ENCODE measurements at regions not wholly inside any gene's neighbourhood (a gene's known extent, or its start where the extent isn't known, plus 50 kb on each side); places are given as distances from the start of the nearest gene placed in this dataset.
A peak's percentile ranks its signal among the peaks of the same experiment; 100 is the strongest.
"Not testable (repeated sequence)": the region's sequence is repeated elsewhere in the genome, so short reads cannot be mapped to it uniquely, and the experiment has no call there.

GRCh38 chr11:71638801-71639519 is 56.3 kb upstream of the KRTAP5-11 start:
- CTCF ChIA-PET, result interaction anchor here (0.7 kb wide), 1 partner anchor 17 kb away, joined by 3 read pairs; no protein-coding TSS in a partner anchor
- H3K4me1 Mint-ChIP-seq, H3K9me3 Mint-ChIP-seq: not testable (repeated sequence)

DNA sequence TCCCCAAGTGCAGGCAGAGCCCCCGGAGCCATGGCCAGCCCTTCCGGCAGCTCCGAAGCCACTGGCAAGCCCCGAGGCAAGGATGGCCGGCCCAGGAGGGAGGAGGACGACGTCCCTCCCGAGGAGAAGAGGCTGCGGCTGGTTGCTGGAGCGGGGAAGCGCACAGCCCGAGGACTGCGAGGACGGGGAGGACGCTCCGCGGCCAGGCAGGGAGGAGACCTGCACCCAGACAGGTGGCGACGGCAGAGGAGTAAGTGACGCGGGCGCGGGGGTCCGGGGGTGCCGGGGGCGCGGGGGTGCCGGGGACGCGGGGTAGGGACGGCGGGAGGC is 56.8 kb upstream of the KRTAP5-11 start:
- H3K27ac ChIP-seq (ENCODE audit: low read depth, low read length); H3K9me3 Mint-ChIP-seq; H3K4me3 ChIP-seq (ENCODE audit: low read length); H3K27me3 ChIP-seq (ENCODE audit: insufficient read depth, low read length, poor library complexity, severe bottlenecking); POLR2A ChIA-PET; DNase-seq; H3K4me1 ChIP-seq (ENCODE audit: insufficient read depth, low read length); H3K9me3 ChIP-seq (ENCODE audit: low read length); H3K36me3 ChIP-seq (ENCODE audit: insufficient read depth, low read length); H3K36me3 Mint-ChIP-seq; H3K4me1 Mint-ChIP-seq; H3K27ac Mint-ChIP-seq: not testable (repeated sequence)
- Mint-ChIP-seq H3K27me3 (peaks cover 15 to 38% of the 10 kb centered on the region in 2 donors), H3K4me3 (peak overlapping the region in 2 of 7 donors; percentile 51 to 65)
- CTCF ChIA-PET, result interaction anchor here (0.7 kb wide), 1 partner anchor 16 kb away, joined by 3 read pairs; no protein-coding TSS in a partner anchor

More at GRCh38 chr11:71638801-71639519, 56.3 kb upstream of the KRTAP5-11 start:
- peak; percentile 45 to 60 (median 48) for DNase-seq
- POLR2A ChIA-PET; H3K4me3 ChIP-seq (ENCODE audit: low read length); H3K27me3 ChIP-seq (ENCODE audit: insufficient read depth, low read length, poor library complexity, severe bottlenecking); H3K36me3 ChIP-seq (ENCODE audit: insufficient read depth, low read length); H3K9me3 ChIP-seq (ENCODE audit: low read length); H3K4me1 ChIP-seq (ENCODE audit: insufficient read depth, low read length); H3K36me3 Mint-ChIP-seq; H3K27ac ChIP-seq (ENCODE audit: low read depth, low read length): not testable (repeated sequence)
- Mint-ChIP-seq H3K27me3 (peaks cover 15 to 38% of the 10 kb centered on the region in 2 donors), H3K27ac (peak overlapping the region in 2 of 8 donors; percentile 49 to 78), H3K4me3 (peak overlapping the region in 6 of 7 donors; percentile 57 to 67 (median 62))

DNA sequence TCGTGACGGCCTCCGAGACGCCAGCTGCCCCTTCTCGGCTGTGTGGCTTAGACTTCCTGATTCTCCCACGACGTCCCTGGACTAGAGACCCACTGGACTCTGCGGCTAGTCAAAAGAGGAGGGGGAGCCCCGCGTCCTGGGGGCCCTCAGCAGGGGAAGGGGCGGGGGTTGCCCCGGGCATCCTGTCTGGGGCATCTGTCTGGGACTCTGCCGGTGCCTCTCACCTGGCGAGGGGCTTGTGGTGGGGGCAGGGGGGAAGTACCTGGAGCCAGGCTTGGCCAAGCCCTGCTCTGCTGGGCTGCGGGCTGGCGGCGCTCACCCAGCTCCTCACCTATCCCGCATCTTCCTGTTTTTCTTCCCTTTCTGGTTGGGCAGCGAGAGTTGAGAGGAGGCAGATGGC is 57.2 kb upstream of the KRTAP5-11 start:
- H3K4me1 Mint-ChIP-seq; POLR2A ChIA-PET; H3K27me3 ChIP-seq (ENCODE audit: insufficient read depth, low read length, poor library complexity, severe bottlenecking); H3K27ac Mint-ChIP-seq; H3K36me3 ChIP-seq (ENCODE audit: insufficient read depth, low read length); H3K27ac ChIP-seq (ENCODE audit: low read depth, low read length); H3K4me1 ChIP-seq (ENCODE audit: insufficient read depth, low read length); H3K9me3 Mint-ChIP-seq; H3K4me3 ChIP-seq (ENCODE audit: low read length); H3K9me3 ChIP-seq (ENCODE audit: low read length); H3K36me3 Mint-ChIP-seq; DNase-seq: not testable (repeated sequence)
- Mint-ChIP-seq H3K4me3 (peak overlapping the region in 5 of 7 donors; percentile 28 to 79 (median 55)), H3K27me3 (peaks cover 15 to 38% of the 10 kb centered on the region in 2 donors)
- CTCF ChIA-PET, result interaction anchor here (0.7 kb wide), 1 partner anchor 16 kb away, joined by 3 read pairs; no protein-coding TSS in a partner anchor

- H3K27ac Mint-ChIP-seq; H3K9me3 Mint-ChIP-seq; H3K27ac ChIP-seq (ENCODE audit: low read depth, low read length); H3K27me3 ChIP-seq (ENCODE audit: insufficient read depth, low read length, poor library complexity, severe bottlenecking); H3K9me3 ChIP-seq (ENCODE audit: low read length); H3K4me1 ChIP-seq (ENCODE audit: insufficient read depth, low read length); CTCF ChIA-PET; H3K4me1 Mint-ChIP-seq; H3K27me3 Mint-ChIP-seq; POLR2A ChIA-PET; DNase-seq; H3K4me3 ChIP-seq (ENCODE audit: low read length); H3K4me3 Mint-ChIP-seq; H3K36me3 ChIP-seq (ENCODE audit: insufficient read depth, low read length); H3K36me3 Mint-ChIP-seq: not testable (repeated sequence)
Measured at GRCh38 chr11:71647078-71647477, 64.4 kb upstream of the KRTAP5-11 start.

DNA sequence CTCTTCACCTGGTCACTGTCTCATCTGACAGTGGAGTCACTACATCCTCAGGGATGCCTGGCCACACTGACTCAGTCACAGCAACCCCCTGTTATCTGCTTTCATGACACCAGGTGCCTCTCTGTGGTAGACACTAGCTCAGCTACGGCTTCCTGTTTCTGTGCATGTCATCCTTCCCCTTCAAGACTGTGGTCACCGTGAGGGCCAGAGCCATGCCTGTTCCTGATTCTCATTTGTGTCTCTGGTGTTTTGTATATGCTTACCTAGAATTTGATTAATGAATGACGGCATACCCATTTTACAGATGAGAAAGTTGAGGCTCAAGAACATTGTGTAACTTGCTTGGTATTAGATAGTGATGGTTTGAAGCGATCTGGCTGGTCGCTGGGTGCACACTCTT is 70.3 kb upstream of the KRTAP5-11 start:
- H3K36me3 ChIP-seq (ENCODE audit: insufficient read depth, low read length); POLR2A ChIA-PET; CTCF ChIA-PET; H3K9me3 ChIP-seq (ENCODE audit: low read length); H3K36me3 Mint-ChIP-seq; H3K27ac Mint-ChIP-seq; DNase-seq; H3K4me1 Mint-ChIP-seq; H3K27ac ChIP-seq (ENCODE audit: low read depth, low read length); H3K9me3 Mint-ChIP-seq; H3K4me3 Mint-ChIP-seq; H3K4me1 ChIP-seq (ENCODE audit: insufficient read depth, low read length); H3K27me3 ChIP-seq (ENCODE audit: insufficient read depth, low read length, poor library complexity, severe bottlenecking); H3K4me3 ChIP-seq (ENCODE audit: low read length): not testable (repeated sequence)
- H3K27me3 Mint-ChIP-seq, result peaks cover 3 to 10% of the 10 kb centered on the region in 2 donors

DNA sequence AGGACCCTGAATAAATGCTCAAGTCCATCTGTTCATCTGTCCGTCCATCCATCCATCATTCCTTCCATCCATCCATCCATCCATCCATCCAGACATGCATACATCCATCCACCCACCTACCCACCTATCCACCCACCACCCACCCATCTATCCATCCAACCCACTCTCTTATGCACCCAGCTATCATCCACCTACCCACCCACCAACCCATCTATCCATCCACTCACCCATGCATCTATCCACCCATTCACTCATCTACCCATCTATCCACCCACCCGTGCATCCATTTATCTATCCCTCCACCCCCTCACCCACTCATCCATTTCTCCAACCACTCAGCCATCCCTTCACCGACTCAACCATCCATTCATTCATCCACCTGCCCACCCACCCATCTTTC is 71.7 kb upstream of the KRTAP5-11 start:
- H3K27ac ChIP-seq (ENCODE audit: low read depth, low read length); POLR2A ChIA-PET: not testable (repeated sequence)

DNA sequence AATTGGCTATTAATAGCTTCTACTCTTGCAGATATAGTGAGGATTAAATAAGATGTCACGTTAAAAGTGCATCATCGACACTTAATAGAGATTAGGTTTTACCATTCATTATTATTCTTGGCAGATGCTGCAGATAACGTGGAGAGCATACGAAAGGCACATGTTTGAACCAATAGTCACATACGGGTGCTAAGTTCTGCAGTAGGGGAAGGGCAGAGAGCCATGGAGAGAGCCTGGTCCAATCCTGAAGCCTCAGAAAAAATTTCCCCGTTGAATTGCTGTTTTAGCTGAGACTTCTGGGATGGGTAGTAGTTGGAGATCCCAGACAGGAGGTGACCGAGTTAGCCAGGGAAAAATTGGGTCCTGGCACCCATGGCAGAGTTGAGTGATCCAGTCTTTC is 72.4 kb upstream of the KRTAP5-11 start:
- CTCF ChIA-PET, result interaction anchor here (1.0 kb wide), 1 partner anchor 16 kb away, joined by 3 read pairs; no protein-coding TSS in a partner anchor
- H3K27ac ChIP-seq (ENCODE audit: low read depth, low read length); H3K9me3 ChIP-seq (ENCODE audit: low read length); POLR2A ChIA-PET; H3K27ac Mint-ChIP-seq; H3K4me1 ChIP-seq (ENCODE audit: insufficient read depth, low read length); H3K4me3 ChIP-seq (ENCODE audit: low read length); H3K27me3 ChIP-seq (ENCODE audit: insufficient read depth, low read length, poor library complexity, severe bottlenecking); H3K4me3 Mint-ChIP-seq; DNase-seq; H3K4me1 Mint-ChIP-seq; H3K36me3 ChIP-seq (ENCODE audit: insufficient read depth, low read length); H3K36me3 Mint-ChIP-seq; H3K9me3 Mint-ChIP-seq: not testable (repeated sequence)
- peaks cover 3 to 20% of the 10 kb centered on the region in 2 donors for H3K27me3 Mint-ChIP-seq

More for the DNA sequence above, 71.7 kb upstream of the KRTAP5-11 start:
- H3K9me3 ChIP-seq (ENCODE audit: low read length); H3K4me1 ChIP-seq (ENCODE audit: insufficient read depth, low read length); H3K36me3 ChIP-seq (ENCODE audit: insufficient read depth, low read length); H3K4me3 ChIP-seq (ENCODE audit: low read length); CTCF ChIA-PET; H3K27ac Mint-ChIP-seq; H3K4me3 Mint-ChIP-seq; H3K36me3 Mint-ChIP-seq; H3K27me3 ChIP-seq (ENCODE audit: insufficient read depth, low read length, poor library complexity, severe bottlenecking); H3K9me3 Mint-ChIP-seq; DNase-seq; H3K4me1 Mint-ChIP-seq: not testable (repeated sequence)
- H3K27me3 Mint-ChIP-seq, result peaks cover 3 to 17% of the 10 kb centered on the region in 2 donors

DNA sequence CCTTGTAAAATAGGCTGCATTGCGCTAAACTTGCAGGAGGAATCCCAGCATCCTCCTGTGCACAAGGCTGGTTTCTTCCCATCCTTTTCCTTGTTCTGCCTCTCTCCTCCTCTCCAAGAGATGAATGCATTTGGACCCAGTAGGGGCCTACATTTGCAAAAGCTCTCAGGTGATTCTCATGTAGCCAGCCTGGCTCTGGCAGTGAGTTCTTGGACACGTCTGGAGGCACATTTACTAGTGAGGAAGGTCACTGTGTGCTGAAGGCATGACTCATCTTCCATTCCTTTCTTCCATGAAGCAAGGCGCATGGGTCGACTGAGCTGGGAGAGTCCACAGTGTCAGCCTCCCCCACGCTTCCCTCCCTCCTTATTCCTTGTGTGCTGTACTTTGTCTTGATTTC is 73.8 kb upstream of the KRTAP5-11 start:
- H3K4me3 ChIP-seq (ENCODE audit: low read length); POLR2A ChIA-PET; H3K36me3 ChIP-seq (ENCODE audit: insufficient read depth, low read length); H3K9me3 Mint-ChIP-seq; H3K36me3 Mint-ChIP-seq; H3K4me3 Mint-ChIP-seq; H3K9me3 ChIP-seq (ENCODE audit: low read length); H3K4me1 Mint-ChIP-seq; H3K27ac ChIP-seq (ENCODE audit: low read depth, low read length); H3K4me1 ChIP-seq (ENCODE audit: insufficient read depth, low read length); DNase-seq; CTCF ChIA-PET; H3K27me3 ChIP-seq (ENCODE audit: insufficient read depth, low read length, poor library complexity, severe bottlenecking): not testable (repeated sequence)
- Mint-ChIP-seq H3K27me3 (peaks cover 3 to 27% of the 10 kb centered on the region in 2 donors), H3K27ac (peak overlapping the region in 1 of 8 donors; percentile 74)

DNA sequence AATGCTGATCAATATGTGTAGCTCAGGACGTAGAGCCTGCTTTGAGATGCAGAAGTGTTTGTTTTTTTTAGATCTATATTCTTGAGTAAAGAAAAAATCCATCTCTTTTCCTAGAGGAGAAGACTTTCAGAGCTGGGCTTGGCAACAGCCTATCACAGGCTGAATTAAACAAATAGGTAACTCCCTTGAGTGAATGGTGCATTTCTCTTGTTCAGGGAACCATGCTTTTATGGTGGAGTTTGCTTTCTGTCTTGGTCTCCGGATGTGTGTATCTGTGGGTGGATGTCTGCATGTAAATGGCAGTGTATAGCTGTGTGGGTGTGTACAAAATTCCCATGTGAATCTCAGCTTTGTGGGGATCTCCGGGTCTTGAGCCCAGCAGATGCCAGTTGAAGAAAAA is 82.3 kb upstream of the KRTAP5-11 start:
- H3K27me3 ChIP-seq (ENCODE audit: insufficient read depth, low read length, poor library complexity, severe bottlenecking); H3K4me1 Mint-ChIP-seq; H3K4me1 ChIP-seq (ENCODE audit: insufficient read depth, low read length); H3K27ac Mint-ChIP-seq; POLR2A ChIA-PET; H3K4me3 ChIP-seq (ENCODE audit: low read length); H3K9me3 ChIP-seq (ENCODE audit: low read length); H3K27ac ChIP-seq (ENCODE audit: low read depth, low read length); H3K36me3 ChIP-seq (ENCODE audit: insufficient read depth, low read length); H3K9me3 Mint-ChIP-seq; DNase-seq; H3K4me3 Mint-ChIP-seq; H3K36me3 Mint-ChIP-seq; CTCF ChIA-PET: not testable (repeated sequence)
- peaks cover 9 to 28% of the 10 kb centered on the region in 2 donors for H3K27me3 Mint-ChIP-seq
